HepG2 (cell line): ENCODE measurements at regions not wholly inside any gene's neighbourhood (a gene's known extent, or its start where the extent isn't known, plus 50 kb on each side); places are given as distances from the start of the nearest gene placed in this dataset.

ENCODE experiments used
- ATAC-seq: fragments of 200-7000 bp; cut with Tn5 transposase; 3 replicates; pipeline ENCODE4 v1.9.1; 2020; ENCODE audit warnings: mild to moderate bottlenecking, moderate library complexity
- BruUV-seq: library from RNA; stranded (reverse); fragments of 400-500 nt; replicated peaks from 2 replicates; lab custom pipeline; 2021; lab: Mats Ljungman, UMichigan
- CTCF ChIA-PET: fragments of 300-600 bp; formaldehyde crosslinking; extraction: SDS; loops from one replicate; lab custom pipeline; 2021; ENCODE audit warnings: low total read pairs, inconsistent platforms, low intra/inter-chr PET ratio; lab: Yijun Ruan, JAX
- POLR2A ChIA-PET: fragments of 350-600 bp; sonication (Branson Sonifier 250); formaldehyde crosslinking; loops from one replicate; lab custom pipeline; 2020; ENCODE audit warnings: antibody characterized with exemption, inconsistent platforms; lab: Yijun Ruan, JAX
- DNase-seq: peaks from one replicate; pipeline ENCODE4 v3.0.0-alpha.2; 2015; ENCODE audit warnings: low spot score
- FAIRE-seq: peaks from 3 replicates; lab custom pipeline; 2011; peaks lifted over from hg19 to GRCh38; lab: Jason Lieb, UNC
- H2AFZ ChIP-seq: one replicate; pipeline ENCODE4 v1.6.1; 2011; ENCODE audit warnings: low read length, inconsistent platforms
- H3K27ac ChIP-seq: fragments of 300-600 bp; 3 replicates; pipeline ENCODE4 v1.8.0; 2011; ENCODE audit warnings: mixed run types, mild to moderate bottlenecking, mixed read lengths, low read length, inconsistent platforms; ENCODE audit not compliant: insufficient read depth; ENCODE audit errors: extremely low read length
- H3K27me3 ChIP-seq, 2 experiments: fragments of 200-600 bp in 1 of 2; 2 replicates in 1 of 2; 3 replicates in 1 of 2; pipeline versions ENCODE4 v1.6.0 to v1.8.0; 2011; ENCODE audit warnings: low read length in 2 of 2, mild to moderate bottlenecking in 2 of 2, moderate library complexity in 2 of 2, inconsistent platforms in 1 of 2; ENCODE audit not compliant: insufficient read depth in 2 of 2, control insufficient read depth in 1 of 2
- H3K36me3 ChIP-seq, 2 experiments: fragments of 200-600 bp in 1 of 2; replicated peaks in 1 of 2; 2 replicates in 1 of 2; 3 replicates in 1 of 2; pipeline versions ENCODE4 v1.5.1 to v1.8.0; 2011; ENCODE audit warnings: low read length in 2 of 2, inconsistent platforms in 1 of 2; ENCODE audit not compliant: insufficient read depth in 2 of 2, control insufficient read depth in 1 of 2
- H3K4me1 ChIP-seq: 2 replicates; pipeline ENCODE4 v1.5.1; 2012; ENCODE audit warnings: low read length, inconsistent platforms; ENCODE audit not compliant: insufficient read depth
- H3K4me2 ChIP-seq: 2 replicates; pipeline ENCODE4 v1.6.0; 2011; ENCODE audit warnings: low read depth, low read length, inconsistent platforms
- H3K4me3 ChIP-seq, 3 experiments: fragments of 200-600 bp in 1 of 3; sonication (generic), shearing (Covaris generic) in 1 of 3; replicated peaks in 1 of 3; 2 replicates each; pipeline ENCODE4 v1.5.1; 2011 to 2016; ENCODE audit warnings: low read length in 3 of 3, inconsistent platforms in 2 of 3, low read depth in 2 of 3, mild to moderate bottlenecking in 2 of 3, control low read depth in 1 of 3, mixed read lengths in 1 of 3; ENCODE audit not compliant: insufficient read depth in 1 of 3
- H3K79me2 ChIP-seq: one replicate; pipeline ENCODE4 v1.6.1; 2011; ENCODE audit warnings: low read length, inconsistent platforms; ENCODE audit not compliant: insufficient read depth
- H3K9ac ChIP-seq: 2 replicates; pipeline ENCODE4 v1.6.0; 2011; ENCODE audit warnings: mild to moderate bottlenecking, low read depth, low read length, inconsistent platforms; ENCODE audit not compliant: insufficient read depth
- H3K9me3 ChIP-seq: 2 replicates; pipeline ENCODE4 v1.5.1; 2012; ENCODE audit warnings: mild to moderate bottlenecking, low read length
- H4K20me1 ChIP-seq: 2 replicates; pipeline ENCODE4 v1.6.0; 2011; ENCODE audit warnings: inconsistent platforms, mild to moderate bottlenecking, low read length, moderate library complexity; ENCODE audit not compliant: insufficient read depth
- ATF6 ChIP-seq: sonication (generic); formaldehyde crosslinking; conservative IDR thresholded peaks from 2 replicates; pipeline ENCODE4 v1.4.0; 2020; ENCODE audit warnings: missing genetic modification reagents
- EZH2 ChIP-seq: conservative IDR thresholded peaks from 2 replicates; pipeline ENCODE4 v1.6.1; 2012; ENCODE audit warnings: mild to moderate bottlenecking, low read depth, low read length, moderate library complexity
- HIVEP1 ChIP-seq: sonication (generic); formaldehyde crosslinking; IDR thresholded peaks from 2 replicates; pipeline ENCODE4 v1.4.0; 2020; ENCODE audit warnings: mild to moderate bottlenecking, missing genetic modification reagents
- KLF11 ChIP-seq: IDR thresholded peaks from 2 replicates; pipeline ENCODE4 v1.6.1; 2016; ENCODE audit warnings: missing compliant biosample characterization
- MYNN ChIP-seq: sonication (generic); formaldehyde crosslinking; IDR thresholded peaks from 2 replicates; pipeline ENCODE4 v1.4.0; 2020; ENCODE audit warnings: mild to moderate bottlenecking, low read depth, missing genetic modification reagents
- NFKB2 ChIP-seq: sonication (generic); formaldehyde crosslinking; IDR thresholded peaks from 2 replicates; pipeline ENCODE4 v1.4.0; 2020; ENCODE audit warnings: missing genetic modification reagents, borderline replicate concordance
- SMAD9 ChIP-seq: sonication (generic); formaldehyde crosslinking; IDR thresholded peaks from 2 replicates; pipeline ENCODE4 v1.5.1; 2020; ENCODE audit warnings: mild to moderate bottlenecking, missing genetic modification reagents
- SMC3 ChIP-seq: IDR thresholded peaks from 2 replicates; pipeline ENCODE4 v1.6.1; 2011; ENCODE audit warnings: low read length, improper control_type of control experiment
- TARDBP ChIP-seq: sonication (generic); formaldehyde crosslinking; IDR thresholded peaks from 2 replicates; pipeline ENCODE4 v1.8.0; 2022; ENCODE audit warnings: mild to moderate bottlenecking, missing genetic modification reagents
- TFE3 ChIP-seq: IDR thresholded peaks from 2 replicates; pipeline ENCODE4 v1.6.1; 2016
- U2AF1 ChIP-seq: fragments of 200-400 bp; formaldehyde crosslinking; optimal IDR thresholded peaks from 2 replicates; pipeline ENCODE3; 2017; ENCODE audit warnings: mild to moderate bottlenecking, low read depth, low read length
- ZNF567 ChIP-seq: sonication (generic); formaldehyde crosslinking; IDR thresholded peaks from 2 replicates; pipeline ENCODE4 v1.8.1; 2023; ENCODE audit warnings: mild to moderate bottlenecking, missing genetic modification reagents, borderline replicate concordance
- ZNF776 ChIP-seq: sonication (generic); formaldehyde crosslinking; IDR thresholded peaks from 2 replicates; pipeline ENCODE4 v1.4.0; 2020; ENCODE audit warnings: mild to moderate bottlenecking, missing genetic modification reagents
- WGBS: methylation state at CpG from one replicate; pipeline ENCODE4 v1.1.6; 2017; ENCODE audit warnings: low lambda C conversion rate; 5-methylcytosine and 5-hydroxymethylcytosine counted together
- in situ Hi-C: cut with HindIII; loops from 2 replicates; pipeline ENCODE4 v1.10.0; 2017; ENCODE audit warnings: low pct_unique_long_range_greater_than_20kb; ENCODE audit not compliant: extremely low pct_ligation_motif_present
- intact Hi-C: fragments of 100-400 bp; cut with micrococcal nuclease; formaldehyde crosslinking; loops from one replicate; pipeline ENCODE4 v1.10.0; 2022; ENCODE audit not compliant: unreplicated experiment

- DNase-seq = no peak
- Histone ChIP-seq H2AFZ (no peak overlapping the region), H3K4me2 (no peak overlapping the region), H3K4me3 (no peak overlapping the region), H3K9ac (no peak overlapping the region), H3K27me3 (peaks cover 0 to 19% of the 10 kb centered on the region in 2 experiments; a peak in 2 of 5 replicates), H3K27ac (no peak overlapping the region), H3K4me1 (no peaks in the 10 kb centered on the region), H4K20me1 (no peaks in the 10 kb centered on the region), H3K9me3 (no peaks in the 10 kb centered on the region), H3K79me2 (no peaks in the 10 kb centered on the region), H3K36me3 (no peaks in the 10 kb centered on the region)
- POLR2A ChIA-PET = no interaction called here
- in situ Hi-C loops = no loop called here
- no TSS peak for BruUV-seq
- CTCF ChIA-PET = no interaction called here
- TF ChIP-seq EZH2 = no peak
- no peak for TF ChIP-seq SMAD9
- no peak for TF ChIP-seq ATF6
- no peak for TF ChIP-seq ZNF567 (CRISPR knock-in tag)
- no peak for TF ChIP-seq U2AF1
- TF ChIP-seq TFE3 (CRISPR knock-in tag) = no peak
- no peak for TF ChIP-seq SMC3
- TF ChIP-seq ZNF776 (CRISPR knock-in tag) = no peak
- no peak for TF ChIP-seq MYNN (CRISPR knock-in tag)
- no peak for TF ChIP-seq TARDBP
- TF ChIP-seq NFKB2 (CRISPR knock-in tag) = no peak
- TF ChIP-seq HIVEP1 (CRISPR knock-in tag) = no peak
- no peak for TF ChIP-seq KLF11 (CRISPR knock-in tag)
- no peak for FAIRE-seq
- intact Hi-C loops = no loop called here
- ATAC-seq = no peak
- 0% methylated on average over 2 of the region's 2 CpGs for WGBS
Observed at GRCh38 chr3:130572769-130573168, 55.8 kb downstream of the COL6A6 start.
